ENCODE measurements at regions not wholly inside any gene's neighbourhood (a gene's known extent, or its start where the extent isn't known, plus 50 kb on each side); places are given as distances from the start of the nearest gene placed in this dataset.

DNA sequence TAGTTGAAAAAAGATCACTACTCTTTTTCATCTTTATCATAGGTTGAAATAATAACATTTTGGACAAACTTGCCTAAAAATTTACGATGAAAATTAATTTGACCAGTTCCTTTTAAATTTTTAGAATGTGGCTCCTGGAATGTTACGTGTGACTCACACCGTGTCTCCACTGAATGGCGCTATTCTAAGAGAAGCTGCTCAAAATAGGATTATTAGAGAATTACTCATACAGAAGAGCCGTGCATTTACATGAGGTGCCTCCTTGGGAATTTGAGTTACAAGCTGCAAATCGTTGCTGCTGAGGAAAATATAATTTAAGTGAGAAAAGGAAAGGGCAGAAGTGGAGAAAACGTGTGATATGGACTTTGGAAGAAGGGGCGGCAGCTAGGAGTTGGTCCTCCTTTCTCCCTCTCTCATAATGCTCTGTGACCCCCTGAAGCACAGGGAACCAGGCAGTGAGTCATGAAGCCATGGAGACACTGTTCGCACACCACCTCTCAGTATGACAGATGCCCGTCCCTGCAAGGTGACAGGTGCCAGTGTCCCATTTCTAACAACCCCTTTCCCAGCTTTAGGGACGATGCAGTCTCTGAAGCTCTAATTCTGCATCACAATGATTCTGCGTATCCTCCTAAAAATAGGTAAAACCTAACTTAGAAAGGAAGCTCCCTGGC lies 323.2 kb upstream of the COBL start:
- Histone ChIP-seq H4K8ac (ENCODE audit: extremely low read depth, insufficient read depth, low read length) (no peak overlapping the region), H2BK5ac (ENCODE audit: low read depth, low read length) (no peak overlapping the region), H4K91ac (replicated peaks; ENCODE audit: insufficient read length, low read length) (no peak overlapping the region), H3K27ac (ENCODE audit: low read depth, low read length) (no peak overlapping the region), H3K9ac (replicated peaks in 1 of 4; ENCODE audit: extremely low read depth in 1 of 4, low read depth in 3 of 4, low read length in 3 of 4) (no peak overlapping the region), H4K5ac (ENCODE audit: insufficient read length, low read depth, low read length) (no peak overlapping the region), H3K4ac (replicated peaks; ENCODE audit: insufficient read length, low read depth, low read length) (no peak overlapping the region), H2BK20ac (ENCODE audit: low read length) (no peak overlapping the region), H3K56ac (replicated peaks; ENCODE audit: insufficient read length, low read depth, low read length) (no peak overlapping the region), H2AK5ac (ENCODE audit: low read depth, low read length) (no peak overlapping the region), H3K36me3 (ENCODE audit: control insufficient read depth in 2 of 4, insufficient read depth in 4 of 4, low read length in 3 of 4) (no peaks in the 10 kb centered on the region), H3K27me3 (replicated peaks in 1 of 4; ENCODE audit: control insufficient read depth in 3 of 4, extremely low read depth in 1 of 4, insufficient read depth in 3 of 4, low read length in 3 of 4) (no peaks in the 10 kb centered on the region), H4K20me1 (replicated peaks in 1 of 2; ENCODE audit: control insufficient read depth in 1 of 2, insufficient read depth in 2 of 2, low read length in 2 of 2) (no peaks in the 10 kb centered on the region), H3K18ac (ENCODE audit: extremely low read depth, low read length) (no peak overlapping the region), H3K14ac (ENCODE audit: insufficient read length) (no peak overlapping the region), H2BK15ac (ENCODE audit: low read length) (no peak overlapping the region), H2BK120ac (replicated peaks; ENCODE audit: low read depth, low read length) (no peak overlapping the region), H3K23ac (ENCODE audit: insufficient read length) (no peak overlapping the region), H3K23me2 (ENCODE audit: low read depth, low read length) (no peaks in the 10 kb centered on the region), H3K4me2 (ENCODE audit: insufficient read depth in 1 of 2, low read depth in 2 of 2, low read length in 2 of 2) (no peak overlapping the region), H3K4me1 (replicated peaks in 1 of 4; ENCODE audit: control insufficient read depth in 3 of 4, insufficient read depth in 4 of 4, low read length in 3 of 4) (peaks cover 0 to 3% (median 0%) of the 10 kb centered on the region in 4 experiments; a peak in 1 of 7 replicates), H3K4me3 (ENCODE audit: extremely low read depth in 1 of 4, insufficient read depth in 2 of 4, low read depth in 3 of 4, low read length in 4 of 4) (no peak overlapping the region), H3K79me2 (ENCODE audit: control insufficient read depth in 1 of 2, insufficient read depth in 2 of 2, low read length in 2 of 2) (no peaks in the 10 kb centered on the region), H2BK12ac (ENCODE audit: low read depth, low read length) (no peak overlapping the region), H3K9me3 (ENCODE audit: insufficient read depth in 2 of 2, low read depth in 1 of 2, low read length in 1 of 2) (no peaks in the 10 kb centered on the region), H3K79me1 (ENCODE audit: low read depth, low read length) (no peaks in the 10 kb centered on the region), H2AFZ (ENCODE audit: low read length) (no peak overlapping the region)
- 92 to 100% methylated on average over 1 to 12 of the region's 12 CpGs for whole genome bisulfite sequencing, 2 experiments (ENCODE audit: extremely low coverage in 1 of 2, insufficient coverage in 1 of 2, insufficient read length in 1 of 2, insufficient replicate concordance in 2 of 2, low coverage in 1 of 2, low lambda C conversion rate in 2 of 2, missing lambda C conversion rate in 1 of 2)
- TF ChIP-seq SP4 (IDR thresholded peaks at IDR 0.05; ENCODE audit: low read length) (no peak), SIN3A (conservative IDR thresholded peaks at IDR 0.05 in 1 of 2, IDR thresholded peaks at IDR 0.05 in 1 of 2; ENCODE audit: low read depth in 1 of 2, low read length in 2 of 2) (no peak), RBBP5 (IDR thresholded peaks at IDR 0.05; ENCODE audit: borderline replicate concordance, low read depth, low read length) (no peak), CREB1 (IDR thresholded peaks at IDR 0.05) (no peak), NRF1 (IDR thresholded peaks at IDR 0.05; ENCODE audit: low read depth, low read length) (no peak), TCF12 (IDR thresholded peaks at IDR 0.05; ENCODE audit: low read depth, low read length) (no peak), PHF8 (conservative IDR thresholded peaks at IDR 0.05; ENCODE audit: low read depth, low read length) (no peak), POU5F1 (IDR thresholded peaks at IDR 0.05; ENCODE audit: low read depth, low read length) (no peak), TAF7 (optimal IDR thresholded peaks at IDR 0.05; ENCODE audit: borderline replicate concordance, low read depth, low read length) (no peak), TEAD4 (IDR thresholded peaks at IDR 0.05; ENCODE audit: low read depth, low read length) (no peak)
- CTCF ChIA-PET (ENCODE audit: partially characterized antibody) = interaction anchor here (1.0 to 3.0 kb wide), 6 partner anchors 8 to 210 kb away, joined by 3 to 13 read pairs (median 4); no protein-coding TSS in a partner anchor
- FAIRE-seq (no peak), DNase-seq (ENCODE audit: low read depth in 1 of 2, low spot score in 2 of 2) (no peak)
- POLR2A ChIA-PET (ENCODE audit: partially characterized antibody) = no interaction called here

Data from H1 (cell line).